HG03108 (cell line): ENCODE measurements at regions not wholly inside any gene's neighbourhood (a gene's known extent, or its start where the extent isn't known, plus 50 kb on each side); places are given as distances from the start of the nearest gene placed in this dataset.
"Not testable (repeated sequence)": the region's sequence is repeated elsewhere in the genome, so short reads cannot be mapped to it uniquely, and the experiment has no call there.

Experiments used
- ATAC-seq: cut with Tn5 transposase; IDR thresholded peaks from one replicate; pipeline ENCODE4 v1.9.1; 2021; ENCODE audit warnings: moderate library complexity; ENCODE audit not compliant: unreplicated experiment

DNA sequence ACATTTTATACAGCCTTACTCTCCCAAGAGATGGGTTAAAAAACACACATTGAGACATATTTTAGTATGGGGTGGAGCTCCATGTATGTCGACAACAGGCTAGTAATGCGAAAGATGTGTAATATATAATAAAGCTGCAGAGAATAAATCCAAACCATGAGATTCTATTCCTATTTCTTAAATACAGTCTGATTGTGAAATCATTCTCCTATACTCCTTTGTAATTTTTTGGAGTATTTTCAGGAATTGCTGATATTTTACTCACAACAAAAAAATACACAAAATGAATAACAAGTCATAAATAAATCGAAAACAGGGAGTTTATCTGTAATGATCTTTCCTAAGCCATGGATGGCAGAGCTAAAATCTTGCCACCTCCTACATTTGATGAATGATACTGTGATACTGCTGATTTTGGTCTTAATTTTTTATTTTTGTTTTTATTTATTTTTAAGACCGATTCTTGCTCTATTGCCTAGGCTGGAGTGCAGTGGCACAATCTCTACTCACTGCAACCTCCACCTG is 173.5 kb upstream of the KLF6 start:
- no peak for ATAC-seq

DNA sequence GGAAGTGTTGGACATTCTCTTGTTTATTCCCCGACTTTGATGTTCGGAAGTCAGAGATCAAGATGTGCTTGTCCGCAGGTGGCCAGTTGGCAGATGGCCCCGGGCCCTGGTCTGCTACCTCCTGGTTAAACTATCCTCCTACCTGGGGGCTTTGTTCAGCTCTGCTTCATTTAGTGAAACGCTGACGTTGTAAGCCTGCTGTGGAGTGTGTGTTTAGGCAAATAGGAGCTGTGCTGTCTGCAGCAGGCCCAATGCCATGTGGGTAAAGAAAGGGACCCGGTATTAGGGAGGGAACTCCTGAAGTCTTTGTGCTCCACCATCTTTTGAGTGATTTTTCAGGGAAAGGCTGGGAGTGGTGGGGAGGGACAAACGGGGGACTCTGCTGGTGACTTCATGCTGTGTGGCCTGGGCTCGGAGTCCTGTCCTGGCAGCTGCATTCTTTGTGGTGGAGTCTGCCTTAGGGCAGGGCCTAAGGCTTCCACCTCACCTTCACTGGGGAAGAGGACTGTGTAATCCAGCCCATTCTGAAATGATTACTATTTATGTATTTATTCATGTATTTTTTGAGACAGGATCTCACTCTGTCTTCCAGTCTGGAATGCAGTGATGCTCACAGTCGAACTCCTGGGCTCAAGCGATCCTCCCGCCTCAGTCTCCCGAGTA is 171.1 kb upstream of the KLF6 start:
- ATAC-seq: no peak

DNA sequence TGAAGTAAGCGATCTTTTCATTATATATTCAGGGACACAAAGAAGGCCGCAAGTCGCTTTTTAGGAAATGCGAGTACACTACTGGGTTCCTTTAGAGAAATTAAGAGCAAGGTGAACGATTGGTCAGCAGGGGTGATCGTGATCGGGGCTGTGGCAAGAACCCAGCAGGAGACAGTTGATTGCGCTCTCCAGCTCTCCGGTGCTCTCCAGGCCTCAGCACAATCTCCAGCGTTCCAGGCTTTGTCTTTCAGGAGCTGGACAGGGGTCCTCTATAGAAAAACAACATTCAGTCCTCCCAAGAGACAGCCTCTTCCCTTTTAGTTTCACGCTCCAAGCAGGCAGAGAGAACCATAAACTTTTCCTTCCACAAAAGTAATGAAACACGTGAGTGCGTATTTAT is 170.5 kb upstream of the KLF6 start:
- no peak for ATAC-seq

DNA sequence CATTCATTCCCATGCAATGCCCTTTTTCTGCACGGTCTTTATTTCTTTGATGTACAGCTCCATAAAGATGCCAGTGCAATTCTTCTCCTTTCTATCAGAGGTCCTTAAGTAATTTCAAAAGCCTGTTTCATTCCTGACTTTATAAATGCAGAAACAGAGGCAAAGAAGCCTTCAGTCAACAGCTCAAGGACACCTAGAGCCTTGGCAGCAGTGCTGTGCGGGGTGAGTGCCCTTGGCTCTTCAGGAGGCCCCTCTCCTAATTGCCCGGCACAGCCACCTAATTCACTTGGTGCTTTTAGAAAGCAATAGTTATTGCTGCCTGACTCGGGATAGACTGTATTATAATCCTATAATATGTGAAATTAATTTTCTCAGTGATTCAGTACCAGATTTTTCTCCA is 169.6 kb upstream of the KLF6 start:
- ATAC-seq: no peak

DNA sequence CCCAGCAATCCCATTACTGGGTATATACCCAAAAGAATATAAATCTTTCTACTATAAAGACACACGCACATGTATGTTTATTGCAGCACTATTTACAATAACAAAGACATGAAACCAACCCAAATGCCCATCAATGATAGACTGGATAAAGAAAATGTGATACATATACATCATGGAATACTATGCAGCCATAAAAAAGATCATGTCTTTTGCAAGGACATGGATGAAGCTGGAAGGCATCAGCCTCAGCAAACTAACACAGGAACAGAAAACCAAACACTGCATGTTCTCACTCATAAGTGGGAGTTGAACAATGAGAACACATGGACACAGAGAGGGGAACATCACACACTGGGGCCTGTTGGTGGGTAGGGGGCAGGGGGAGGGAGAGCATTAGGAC is 169.0 kb upstream of the KLF6 start:
- ATAC-seq: not testable (repeated sequence)

DNA sequence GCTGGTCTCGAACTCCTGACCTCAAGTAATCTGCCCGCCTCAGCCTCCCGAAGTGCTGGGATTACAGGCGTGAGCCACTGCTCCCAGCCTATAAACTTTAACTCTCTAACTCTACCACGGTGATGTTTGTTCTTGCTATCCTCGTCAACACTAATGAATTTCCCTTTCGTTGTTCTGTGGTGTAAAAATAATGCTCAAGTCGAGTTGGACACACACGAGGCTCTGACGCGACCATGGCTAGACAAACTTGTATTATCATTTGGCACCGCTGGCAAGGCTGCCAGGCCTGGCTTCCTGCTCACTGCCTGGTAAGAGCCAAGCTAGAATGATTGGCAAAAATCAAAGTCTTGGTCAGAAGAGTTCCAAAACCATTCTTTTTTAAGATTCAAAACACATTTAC is 167.0 kb upstream of the KLF6 start:
- no peak for ATAC-seq

DNA sequence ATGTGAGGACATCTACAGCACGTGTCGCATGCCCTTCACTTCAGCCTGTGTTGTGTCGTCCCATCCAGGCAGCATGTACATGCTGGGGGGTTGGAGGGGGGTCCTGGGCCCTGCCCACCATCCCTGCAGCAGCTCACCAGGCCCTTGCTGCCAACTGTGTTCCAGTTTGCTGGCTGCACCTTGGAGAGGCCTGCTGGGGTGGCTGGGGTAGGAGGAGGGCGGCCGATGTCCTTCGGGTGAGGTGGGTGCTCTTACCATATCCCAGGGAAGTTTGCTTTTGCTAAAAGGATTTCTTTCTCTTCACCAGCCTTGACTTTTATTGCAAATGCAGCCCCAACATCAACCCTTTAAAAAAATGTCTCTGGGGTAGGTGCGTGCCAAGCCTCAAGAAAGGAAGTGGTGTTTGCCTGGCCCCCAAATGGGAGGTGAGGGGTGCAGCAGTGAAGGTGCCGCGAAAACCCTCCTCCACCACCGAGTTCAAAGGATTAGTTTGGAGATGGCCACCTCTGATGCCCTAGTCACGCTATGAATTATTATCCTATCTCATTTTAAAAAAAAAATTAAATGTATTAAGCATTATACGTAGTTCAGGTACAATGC is 165.8 kb upstream of the KLF6 start:
- ATAC-seq: no peak

DNA sequence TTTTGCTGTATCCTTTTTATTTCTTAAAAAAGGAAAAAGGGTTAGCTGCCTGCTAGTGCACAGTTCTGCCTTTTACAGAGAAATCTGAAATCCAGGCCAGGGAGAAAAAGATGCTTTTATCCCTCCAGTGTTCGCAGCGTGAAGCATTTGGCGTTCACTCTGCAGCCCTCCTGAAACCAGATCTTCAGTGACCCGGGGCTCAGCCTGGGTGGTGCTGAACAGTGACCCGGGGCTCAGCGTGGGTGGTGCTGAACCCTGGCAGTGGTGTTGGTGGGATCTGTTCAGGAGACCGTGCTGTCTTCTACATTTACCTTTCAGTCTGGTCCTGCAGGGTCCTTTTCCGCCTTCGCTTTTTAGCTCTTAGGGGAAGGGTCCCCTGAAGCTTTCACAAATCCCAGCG is 164.7 kb upstream of the KLF6 start:
- ATAC-seq: no peak

DNA sequence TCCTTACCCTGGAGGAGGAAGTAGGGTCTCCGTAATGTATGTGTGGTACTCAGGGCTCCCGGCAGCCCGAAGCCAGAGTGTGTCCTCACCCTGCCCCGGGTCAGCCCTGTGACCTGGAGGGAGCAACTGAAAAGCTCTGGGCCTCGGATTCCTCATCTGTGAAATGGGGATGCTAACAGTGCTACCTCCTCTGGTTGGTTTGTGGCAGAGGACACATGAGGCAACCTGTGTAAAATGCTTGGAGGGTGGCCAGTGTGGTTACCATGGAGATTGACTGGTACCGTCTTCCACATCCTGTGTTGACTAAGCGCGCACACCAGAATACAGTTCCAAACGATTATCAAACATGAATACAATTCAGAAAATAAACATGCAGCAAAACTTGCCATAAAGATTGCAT is 163.8 kb upstream of the KLF6 start:
- no peak for ATAC-seq

DNA sequence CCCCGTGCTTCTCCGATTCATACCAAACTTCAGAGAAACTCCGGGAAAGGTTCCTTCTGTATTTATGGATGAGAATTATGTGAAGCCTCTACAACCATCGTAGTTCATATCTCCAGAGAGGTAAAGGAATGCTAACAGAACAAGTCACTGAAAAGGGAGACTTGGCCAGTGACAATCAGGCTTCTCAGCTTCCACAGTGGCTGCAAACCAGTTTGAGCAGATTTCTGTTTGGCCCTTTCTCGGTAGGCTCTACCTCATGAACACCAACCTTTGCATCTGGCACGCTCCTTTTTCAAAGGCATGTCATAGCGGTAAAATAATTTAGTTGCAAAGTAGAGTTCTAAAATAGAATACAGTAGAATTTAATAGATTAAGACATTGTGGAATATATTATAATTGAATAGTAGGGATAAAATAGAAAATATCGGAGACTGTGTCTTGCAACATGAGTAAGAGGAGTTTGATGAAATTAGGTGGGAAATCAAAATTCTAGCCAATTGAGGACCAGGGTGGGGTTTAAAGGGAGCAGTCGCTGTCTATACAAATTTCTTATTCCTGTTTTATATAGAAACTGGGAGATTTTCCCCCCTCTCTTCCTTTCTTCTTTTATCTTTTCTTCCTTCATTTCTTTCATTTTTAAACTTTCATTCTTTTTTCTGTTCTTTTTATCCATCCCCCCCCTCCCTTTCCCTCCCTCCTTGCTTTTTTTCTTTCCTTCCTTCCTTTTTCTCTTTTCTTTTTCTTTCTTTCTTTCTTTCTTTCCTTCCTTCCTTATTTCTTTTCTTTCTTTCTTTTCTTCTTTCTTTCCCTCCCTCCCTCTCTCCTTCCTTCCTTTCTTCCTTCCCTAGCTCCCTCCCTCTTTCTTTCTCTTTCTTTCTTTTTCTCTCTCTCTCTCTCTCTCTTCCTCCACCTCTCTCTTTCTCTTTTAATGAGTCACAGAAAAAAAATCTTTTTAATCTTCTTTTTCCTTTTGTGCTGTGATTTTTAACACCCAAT is 161.5 kb upstream of the KLF6 start:
- ATAC-seq: no peak

DNA sequence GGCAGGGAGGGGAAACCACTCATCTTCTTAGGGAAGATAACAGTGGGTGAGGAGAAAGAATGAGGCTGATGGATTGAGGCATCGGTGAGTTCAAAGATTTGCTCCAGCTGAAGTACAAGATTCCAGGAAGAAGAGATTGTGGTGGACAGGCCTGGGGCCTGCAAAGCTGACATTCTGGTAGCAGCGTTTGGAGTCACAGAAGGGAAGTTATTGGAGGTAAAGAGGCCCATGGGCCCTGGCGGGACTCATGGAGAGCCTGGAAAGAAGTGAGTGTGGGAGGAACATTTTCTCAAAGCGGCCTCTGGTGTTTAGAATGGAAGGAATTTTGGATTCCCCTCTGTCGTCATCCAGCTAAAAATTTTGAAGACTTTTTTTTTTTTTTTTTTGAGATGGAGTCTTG is 160.0 kb upstream of the KLF6 start:
- no peak for ATAC-seq

DNA sequence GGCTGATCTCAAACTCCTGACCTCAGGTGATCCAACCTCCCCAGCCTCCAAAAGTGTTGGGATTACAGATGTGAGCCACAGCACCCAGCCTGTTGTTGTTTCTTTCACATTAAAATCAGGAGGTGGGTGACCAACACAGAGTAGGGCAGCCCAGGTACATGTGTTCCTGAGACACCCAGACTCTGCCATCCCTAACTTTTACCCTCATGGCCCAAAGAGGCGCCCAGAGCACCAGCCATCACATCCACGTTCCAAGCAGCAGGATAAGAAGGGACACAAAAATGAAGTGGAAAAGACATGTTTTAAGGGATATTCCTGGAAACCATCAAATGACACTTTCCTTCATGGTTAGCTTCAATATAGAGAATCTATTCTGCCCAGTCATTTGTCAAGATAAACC is 159.6 kb upstream of the KLF6 start:
- ATAC-seq: no peak

DNA sequence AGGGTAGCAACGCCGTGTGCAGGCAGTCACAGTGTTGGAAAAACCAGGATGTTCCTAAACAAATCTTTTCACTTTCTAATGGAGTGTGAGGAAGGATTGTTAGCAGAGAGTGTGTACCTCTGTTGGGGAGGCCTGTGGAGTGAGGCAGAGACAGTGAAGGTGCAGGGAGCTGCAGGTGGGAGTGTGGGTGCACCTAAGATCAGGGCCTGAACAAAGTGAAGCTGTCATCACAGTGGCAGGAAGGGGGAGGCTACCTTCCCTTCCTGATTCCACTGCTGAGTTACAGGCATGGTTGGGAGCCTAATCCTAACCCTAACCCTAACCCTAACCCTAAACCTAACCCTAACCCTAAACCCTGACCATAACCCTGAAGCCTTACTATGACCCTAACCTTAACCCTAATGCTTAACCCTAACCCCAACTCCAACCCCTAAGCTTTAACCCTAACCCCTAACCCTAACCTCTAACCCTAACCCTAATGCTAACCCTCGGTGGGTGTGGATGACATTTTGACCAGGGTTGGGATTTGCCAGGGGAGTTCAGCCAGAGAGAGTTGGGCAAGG is 158.8 kb upstream of the KLF6 start:
- ATAC-seq: no peak

DNA sequence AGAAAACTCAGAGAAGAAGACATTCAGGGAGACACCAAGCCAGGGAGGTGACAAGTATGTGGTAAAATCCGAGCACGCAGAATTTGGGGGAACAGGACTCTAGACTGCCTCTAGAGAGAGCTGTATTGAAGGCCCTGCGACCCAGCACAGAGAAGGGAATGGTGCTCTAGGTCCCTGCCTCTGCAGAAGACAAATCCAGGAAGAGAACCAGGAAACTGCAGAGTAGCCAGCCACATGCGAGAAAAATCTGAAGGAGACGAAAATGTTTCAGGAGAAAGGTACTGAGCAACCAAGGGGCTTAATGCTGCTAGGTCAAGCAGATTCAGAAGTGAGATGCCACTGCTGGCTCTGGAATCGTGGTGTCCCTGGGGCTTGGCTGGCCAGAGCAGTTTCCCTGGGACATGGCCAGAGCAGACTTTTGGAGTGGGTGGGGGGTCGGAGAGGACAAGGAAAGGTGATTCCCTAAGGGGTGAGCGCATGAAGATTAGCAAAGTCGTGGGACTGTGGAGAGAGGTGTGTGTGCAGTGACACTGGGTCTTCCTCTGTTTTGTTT is 158.0 kb upstream of the KLF6 start:
- ATAC-seq: no peak

DNA sequence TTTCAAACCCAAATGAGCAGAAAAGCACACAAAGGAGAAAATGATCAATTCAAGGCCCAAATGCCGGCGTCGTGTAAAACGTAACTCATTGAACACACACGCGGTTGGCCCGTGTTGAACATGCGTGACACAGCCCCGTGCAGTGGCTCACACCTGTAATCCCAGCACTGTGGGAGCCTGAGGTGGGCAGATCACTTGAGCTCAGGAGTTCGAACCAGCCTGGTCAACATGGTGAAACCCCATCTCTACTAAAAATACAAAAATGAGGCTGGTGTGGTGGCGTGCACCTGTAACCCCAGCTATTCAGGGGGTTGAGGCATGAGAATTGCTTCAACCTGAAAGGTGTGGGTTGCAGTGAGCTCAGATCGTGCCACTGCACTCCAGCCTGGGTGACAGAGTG is 156.7 kb upstream of the KLF6 start:
- no peak for ATAC-seq

DNA sequence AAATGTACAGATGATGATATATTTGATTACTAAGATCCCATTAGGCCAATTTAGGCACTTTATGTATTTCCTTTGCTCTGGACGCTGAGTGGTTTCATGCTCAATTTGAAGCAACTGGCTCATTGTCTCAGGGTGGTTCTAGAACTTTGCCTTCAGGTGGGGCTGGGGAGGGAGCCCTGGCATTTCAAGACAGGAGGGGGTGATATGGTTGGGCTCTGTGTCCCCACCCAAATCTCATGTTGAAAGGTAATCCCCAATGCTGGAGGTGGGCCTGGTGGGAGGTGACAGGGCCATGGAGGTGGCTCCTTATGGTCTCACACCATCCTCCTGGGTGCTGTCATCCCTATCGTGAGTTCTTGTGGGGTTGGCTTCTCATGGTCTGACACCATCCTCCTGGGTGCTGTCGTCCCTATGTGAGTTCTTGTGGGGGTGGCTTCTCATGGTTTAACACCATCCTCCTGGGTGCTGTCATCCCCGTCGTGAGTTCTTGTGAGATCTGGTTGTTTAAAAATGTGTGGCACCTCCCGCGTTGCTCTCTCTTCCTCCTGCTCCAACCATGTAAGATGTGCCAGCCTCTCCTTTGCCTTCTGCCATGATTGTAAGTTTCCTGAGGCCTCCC is 151.5 kb upstream of the KLF6 start:
- ATAC-seq: no peak

DNA sequence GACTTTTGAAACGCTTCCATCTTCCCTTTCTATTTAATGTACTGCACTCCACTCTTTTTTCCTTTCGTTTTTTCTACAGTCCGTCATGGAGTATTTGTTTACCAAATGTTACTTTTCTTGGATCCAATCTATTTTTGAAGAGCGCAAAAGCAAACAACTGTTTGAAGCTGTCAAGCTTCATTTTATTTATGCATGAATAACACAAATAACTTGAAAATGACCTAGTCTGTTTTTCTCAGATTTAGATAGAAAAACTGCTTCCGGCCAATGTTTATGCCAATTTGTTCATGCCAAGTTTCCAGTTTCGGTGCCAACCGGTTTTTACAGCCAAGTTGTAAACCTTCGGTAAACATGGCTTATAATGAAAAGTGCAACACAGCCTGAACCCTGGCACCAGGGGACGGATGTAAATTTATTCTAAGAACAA is 150.9 kb upstream of the KLF6 start:
- ATAC-seq: no peak

DNA sequence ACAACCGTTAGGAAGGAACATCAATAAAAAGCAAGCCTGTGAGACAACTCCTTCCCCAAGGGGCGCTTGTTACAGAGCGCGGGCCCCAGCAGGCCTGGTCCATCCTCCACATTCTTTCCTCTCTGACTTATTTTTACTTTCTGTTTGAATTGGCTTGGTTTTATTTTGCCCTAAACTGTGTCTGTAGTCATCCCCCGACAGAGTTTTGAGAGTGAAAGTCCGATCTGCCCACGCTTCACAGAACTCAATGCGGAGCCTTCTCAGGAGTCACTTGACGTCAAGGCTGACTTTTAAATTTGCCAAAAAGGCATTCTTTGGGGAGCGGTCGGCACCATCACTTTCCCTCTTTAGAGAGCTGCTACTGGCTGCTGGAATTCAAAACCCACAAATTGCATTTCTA is 150.1 kb upstream of the KLF6 start:
- peak; percentile 98 for ATAC-seq

DNA sequence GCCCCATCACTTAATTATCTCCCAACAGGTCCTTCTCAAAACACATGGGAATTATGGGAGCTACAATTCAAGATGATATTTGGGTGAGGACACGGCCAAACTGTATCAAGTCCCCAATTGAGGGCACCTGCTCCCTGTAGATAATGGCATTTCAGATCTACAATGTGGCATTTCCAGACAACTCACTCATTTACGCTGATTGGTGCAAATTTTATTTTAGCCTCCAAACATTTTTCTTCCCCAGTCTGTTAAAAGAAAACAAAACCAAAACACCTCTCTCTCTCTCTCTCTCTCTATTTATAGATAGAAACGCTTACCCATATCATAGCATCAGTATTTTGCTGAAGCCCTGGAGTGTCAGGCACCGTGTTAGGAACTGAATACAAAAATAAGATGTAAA is 148.7 kb upstream of the KLF6 start:
- ATAC-seq: no peak

DNA sequence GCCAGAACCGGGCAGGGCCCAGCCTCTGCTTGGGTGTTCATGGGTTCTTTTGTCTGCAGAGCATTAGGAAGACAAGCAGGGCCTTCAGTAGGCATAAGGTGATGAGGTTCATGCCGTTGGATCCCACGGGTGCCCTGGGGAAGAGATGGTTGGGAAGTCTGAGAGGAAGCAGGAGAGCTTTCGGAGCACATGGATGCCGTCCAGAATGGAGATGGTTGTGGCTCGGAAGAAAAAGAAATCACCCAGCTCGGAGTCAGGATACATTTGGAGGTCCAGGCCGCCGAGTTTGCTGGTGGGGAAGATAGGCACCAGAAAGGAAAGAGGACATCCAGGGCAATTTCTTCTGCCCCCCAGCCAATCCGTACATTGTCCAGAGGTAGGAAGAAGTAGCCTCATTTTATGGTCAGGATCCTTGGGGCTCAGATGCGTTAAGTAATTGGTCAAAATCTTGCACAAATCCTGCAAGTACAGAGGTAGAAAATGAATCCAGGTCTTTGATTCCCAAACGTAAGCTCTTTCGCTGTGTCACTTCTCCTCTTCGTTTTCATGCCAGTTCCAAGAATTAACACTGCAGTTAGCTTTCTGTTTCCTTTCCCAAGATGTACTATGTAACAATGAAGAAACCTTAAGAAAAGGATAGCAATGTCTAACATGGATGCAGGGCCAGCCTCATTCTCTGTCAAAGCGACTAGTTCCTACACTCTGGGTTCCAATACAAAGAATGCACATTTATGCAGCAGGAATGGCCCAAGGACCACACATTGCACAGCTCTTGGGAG is 147.8 kb upstream of the KLF6 start:
- no peak for ATAC-seq
